Activated CD8-positive, alpha-beta memory T cell treated with anti-CD3 and anti-CD28 coated beads for 4 hours (primary cell): ENCODE measurements at regions not wholly inside any gene's neighbourhood (a gene's known extent, or its start where the extent isn't known, plus 50 kb on each side); places are given as distances from the start of the nearest gene placed in this dataset.

Experiments used
- DNase-seq, 2 donors: peaks; one replicate each; pipeline ENCODE4 v3.0.0-alpha.2; 2020; ENCODE audit warnings: low read depth in 2 of 2

GRCh38 chr22:46054091-46055073 is 77.4 kb upstream of the WNT7B start:
- DNase-seq: no peak

- no peak for DNase-seq
Observed at GRCh38 chr22:46055181-46055875, 78.4 kb upstream of the WNT7B start.

DNA sequence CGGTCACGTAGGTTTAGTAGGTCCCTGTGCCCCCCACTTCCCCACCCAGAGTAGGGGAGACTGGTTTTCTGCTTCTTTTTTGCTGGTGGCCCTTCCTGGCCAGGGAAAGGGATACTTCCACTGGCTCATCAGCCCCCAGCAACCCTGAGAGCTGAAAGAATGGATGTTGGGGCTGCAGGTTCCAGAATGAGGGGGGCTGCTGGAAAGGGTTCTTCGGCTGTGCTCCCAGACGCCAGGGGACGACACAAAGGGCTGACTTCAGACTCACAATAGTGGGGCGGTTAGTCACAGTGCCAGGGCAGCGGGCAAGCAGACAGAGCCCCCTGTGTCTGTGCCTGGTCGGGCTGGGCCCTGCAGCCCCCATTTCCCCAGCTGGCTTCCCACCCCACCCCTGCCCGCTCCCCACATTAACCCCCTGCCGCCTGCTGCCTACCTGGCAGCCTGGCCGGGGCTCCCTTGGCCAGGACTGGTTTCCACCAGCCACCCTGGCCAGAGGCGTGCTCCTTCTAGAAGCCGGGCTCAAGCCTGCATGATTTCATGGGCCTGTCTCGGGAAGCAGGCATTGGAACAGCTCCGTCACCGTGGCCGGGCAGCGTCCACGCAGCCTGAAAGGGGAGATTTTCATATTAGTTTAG is 79.1 kb upstream of the WNT7B start:
- no peak for DNase-seq

DNA sequence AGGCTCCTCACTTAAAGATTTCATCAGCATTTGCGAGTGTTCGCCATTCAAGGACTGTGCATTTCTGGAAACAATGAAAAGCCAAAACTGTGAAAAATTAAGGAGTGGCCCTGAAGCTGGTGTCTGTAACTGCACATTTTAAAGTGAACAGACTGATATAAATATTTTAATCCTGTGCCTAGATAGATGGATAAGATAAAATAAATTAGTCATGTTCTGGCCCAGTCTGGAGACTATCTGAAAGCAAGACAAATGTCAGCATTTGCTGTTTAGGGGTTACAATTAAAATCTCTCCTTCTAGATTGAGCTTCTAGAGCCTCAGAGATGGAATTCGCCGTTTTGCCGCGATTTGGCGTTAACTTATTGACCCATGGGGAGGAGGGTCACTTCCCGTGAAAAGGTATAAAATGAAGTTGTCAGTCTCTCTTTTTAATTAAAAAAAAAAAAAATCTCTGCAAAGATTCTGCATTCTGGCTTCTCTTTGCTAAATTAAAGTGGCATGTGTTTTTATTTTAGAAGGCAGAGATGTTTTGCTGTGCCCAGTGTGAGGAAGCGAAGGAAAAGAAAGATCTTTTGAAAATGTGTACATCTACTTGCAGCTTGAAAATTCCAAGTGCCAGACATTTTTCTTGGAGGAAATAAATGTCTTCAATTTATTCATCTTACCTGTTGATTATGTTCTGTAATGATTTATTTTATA is 79.7 kb upstream of the WNT7B start:
- no peak for DNase-seq

DNA sequence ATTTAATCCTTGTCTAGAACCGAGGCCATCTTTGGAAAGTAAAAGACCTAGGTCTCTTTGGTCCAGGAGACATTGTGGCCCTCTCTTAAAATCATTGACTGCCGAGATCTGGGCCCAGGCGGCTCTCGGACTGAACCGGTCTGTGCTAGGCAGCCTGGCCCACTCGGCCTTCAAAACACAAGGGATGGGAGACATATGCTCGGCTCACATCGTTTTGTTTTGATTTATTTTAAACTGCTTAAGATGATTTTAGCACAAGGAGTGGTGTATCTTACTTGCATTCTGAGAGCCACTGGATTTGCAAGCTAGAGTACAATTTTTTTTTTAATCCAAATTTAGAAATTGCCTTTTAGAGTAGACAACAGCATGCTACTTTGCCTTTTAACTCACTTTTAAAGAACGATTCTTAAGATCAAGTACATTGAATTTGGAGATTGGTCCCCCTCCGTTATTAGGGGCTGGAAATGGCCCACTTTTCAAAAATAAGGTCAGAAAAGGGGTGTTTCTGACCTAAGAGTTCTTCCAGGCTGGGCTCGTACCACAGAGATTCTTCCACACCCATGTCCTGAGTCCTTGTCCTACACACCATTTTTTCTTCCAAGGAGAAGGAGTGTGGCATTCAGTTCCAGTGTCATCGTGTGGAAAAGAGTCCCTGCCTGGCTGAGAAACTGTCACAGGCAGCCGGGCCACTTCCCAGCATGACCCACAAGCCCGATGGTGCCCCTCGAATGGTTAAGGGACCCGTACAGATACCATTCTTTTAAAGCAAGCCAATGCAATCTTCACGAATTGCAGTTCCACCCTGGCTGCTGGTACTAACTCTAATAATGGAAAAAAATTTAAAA is 80.5 kb upstream of the WNT7B start:
- DNase-seq: no peak

- no peak for DNase-seq
Observed at GRCh38 chr22:46058091-46058420, 81.1 kb upstream of the WNT7B start.

DNA sequence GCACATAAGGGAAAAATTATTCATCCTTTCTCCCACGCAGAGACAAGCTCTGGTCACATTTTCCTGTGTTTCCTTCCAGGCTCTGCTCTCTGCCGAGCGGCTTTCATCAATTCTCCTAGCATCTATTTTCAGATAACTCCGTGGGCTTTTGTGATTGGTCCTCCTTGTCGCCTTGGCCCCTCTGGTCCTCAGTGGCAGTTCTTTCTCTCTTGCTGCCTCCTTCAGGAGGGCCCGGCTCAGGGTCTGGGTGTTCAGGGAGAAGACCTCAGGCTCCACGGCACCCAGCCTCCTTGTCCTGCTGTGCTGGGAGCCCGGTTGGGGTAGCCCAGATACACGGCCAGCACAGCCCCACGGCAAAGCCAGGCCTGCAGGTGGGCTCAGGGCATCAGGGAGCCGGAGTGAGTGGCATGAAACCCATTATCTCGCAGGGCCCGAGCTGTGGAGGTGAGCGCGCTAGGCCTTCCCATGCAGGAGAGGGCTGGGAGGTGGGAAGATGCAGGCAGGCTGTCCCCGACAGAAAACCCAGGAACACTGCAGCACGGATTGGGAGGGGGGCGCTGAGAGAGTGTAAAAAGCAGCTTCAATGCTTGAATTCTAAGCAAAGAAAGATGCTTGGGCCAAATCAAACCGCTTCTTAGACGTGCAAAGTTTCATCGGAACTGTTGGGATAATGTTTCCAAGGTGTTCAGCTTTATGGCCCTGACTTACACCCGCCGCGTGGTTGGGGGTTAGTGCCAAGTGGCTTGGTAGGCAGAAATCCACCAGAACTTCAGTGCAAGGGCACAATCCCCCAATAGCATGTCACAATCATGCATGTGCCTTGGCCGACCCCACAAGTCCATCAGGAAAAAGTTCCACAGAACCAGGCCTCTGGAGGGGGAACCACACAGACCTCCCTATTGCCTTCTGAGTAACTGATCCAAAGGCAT is 81.9 kb upstream of the WNT7B start:
- DNase-seq: no peak

DNA sequence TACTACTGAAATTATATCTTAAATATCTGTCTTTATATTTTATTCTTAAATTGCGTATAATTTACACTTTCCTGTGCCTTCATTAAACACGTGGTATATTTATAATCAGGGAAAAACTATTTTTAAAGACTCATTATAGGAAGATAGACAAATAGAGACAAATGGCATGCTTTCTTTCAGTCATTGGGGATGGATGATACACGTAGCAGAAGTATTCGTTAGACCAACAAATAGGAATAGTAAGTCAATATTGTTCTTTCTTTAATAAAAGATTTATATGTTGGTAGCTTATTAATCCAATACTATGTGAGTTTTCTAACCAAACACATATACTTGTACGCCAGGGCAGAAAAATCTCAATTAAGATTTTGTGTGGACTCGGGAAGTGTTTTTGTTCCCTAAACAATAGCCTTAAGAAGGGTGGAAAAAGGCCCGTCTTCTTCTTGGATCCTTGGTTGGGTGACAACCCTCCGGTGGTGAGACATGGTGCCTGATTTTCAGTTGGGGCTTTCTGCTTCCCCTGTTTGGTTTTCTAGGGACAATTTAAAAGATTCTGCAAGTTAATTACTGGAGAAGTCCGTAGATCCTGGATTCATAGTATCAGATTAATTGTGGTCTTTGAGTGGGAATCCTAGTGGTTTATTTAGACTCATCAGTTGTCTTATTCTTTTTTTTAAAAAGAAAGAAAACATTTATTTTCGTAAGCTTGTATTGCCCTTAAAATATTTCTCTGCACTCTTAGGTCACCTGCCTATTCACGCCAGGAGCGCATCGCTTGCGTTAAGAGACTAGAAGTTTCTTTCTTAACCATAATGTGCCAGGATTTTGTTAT is 83.5 kb upstream of the WNT7B start:
- no peak for DNase-seq

DNA sequence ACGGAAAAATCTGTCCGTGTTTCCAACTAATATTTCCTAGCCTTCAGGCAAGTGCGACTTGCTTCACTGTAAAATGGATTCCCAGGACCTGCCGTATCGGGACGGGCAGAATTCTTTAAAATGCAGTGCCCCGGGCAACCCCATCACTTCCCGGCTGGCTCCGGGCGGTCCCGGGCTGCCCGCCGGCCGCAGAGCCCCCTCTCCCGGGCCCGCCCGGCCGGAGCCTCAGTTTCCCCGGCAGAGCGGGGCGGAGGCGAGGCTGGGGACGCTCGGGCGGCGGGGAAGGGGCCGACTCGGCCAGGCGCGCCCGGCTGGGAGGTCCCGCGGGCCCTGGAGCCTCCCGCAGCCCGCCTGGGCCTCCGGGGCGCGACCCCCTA is 84.2 kb upstream of the WNT7B start:
- no peak for DNase-seq

GRCh38 chr22:46061501-46062231 is 84.7 kb upstream of the WNT7B start:
- no peak for DNase-seq

GRCh38 chr22:46062232-46062615 is 85.3 kb upstream of the WNT7B start:
- no peak for DNase-seq

DNA sequence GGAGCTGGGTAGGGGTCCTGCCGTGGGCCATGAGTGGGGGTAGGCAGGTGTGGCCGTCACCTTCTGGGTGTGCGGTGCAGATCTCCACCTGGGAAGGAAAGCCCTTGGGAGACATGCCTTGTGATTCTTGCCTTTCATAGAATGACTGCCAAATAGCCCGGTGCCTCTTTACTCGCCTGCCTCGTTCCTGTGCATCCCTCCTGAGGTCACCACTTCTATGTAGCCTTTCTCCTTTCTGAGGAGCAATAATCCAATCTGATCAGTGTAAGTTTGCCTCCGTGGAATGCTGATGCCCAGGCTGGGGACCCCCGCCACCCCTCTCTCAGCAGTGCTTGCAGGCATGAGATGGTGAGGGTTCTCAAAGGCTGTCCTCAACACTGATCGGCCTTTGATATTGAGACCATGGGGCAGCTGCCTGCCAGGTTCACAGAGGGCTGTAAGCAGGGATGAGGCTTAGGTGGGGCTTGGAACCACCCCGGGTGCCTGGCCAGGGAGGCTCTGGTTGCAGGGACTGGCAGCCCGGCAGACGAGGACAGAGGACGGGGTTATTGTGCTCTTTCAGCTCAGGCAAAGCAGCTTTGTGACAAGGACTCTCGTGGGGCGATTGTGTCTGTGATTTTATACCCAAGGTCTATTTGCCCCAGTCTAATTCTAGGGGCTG is 86.1 kb upstream of the WNT7B start:
- no peak for DNase-seq

DNA sequence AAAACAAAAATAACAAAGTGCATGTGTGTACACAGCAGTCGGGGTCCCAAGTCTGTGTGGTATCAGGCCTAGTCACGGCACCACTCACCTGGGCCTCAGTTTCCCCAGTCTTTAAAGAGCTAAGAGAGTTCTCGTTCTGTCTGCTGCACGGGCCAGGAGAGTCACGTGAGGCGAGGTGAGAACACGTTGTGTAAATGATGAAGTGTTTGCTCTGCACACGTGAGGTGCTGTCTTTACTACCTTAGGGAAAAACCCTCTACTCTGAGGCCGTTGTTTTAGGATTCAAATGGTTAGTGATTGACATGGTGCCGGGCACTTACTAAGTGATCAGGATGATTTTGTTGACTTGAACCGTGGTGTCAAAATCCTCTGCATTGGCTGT is 86.5 kb upstream of the PPARA start:
- no peak for DNase-seq

DNA sequence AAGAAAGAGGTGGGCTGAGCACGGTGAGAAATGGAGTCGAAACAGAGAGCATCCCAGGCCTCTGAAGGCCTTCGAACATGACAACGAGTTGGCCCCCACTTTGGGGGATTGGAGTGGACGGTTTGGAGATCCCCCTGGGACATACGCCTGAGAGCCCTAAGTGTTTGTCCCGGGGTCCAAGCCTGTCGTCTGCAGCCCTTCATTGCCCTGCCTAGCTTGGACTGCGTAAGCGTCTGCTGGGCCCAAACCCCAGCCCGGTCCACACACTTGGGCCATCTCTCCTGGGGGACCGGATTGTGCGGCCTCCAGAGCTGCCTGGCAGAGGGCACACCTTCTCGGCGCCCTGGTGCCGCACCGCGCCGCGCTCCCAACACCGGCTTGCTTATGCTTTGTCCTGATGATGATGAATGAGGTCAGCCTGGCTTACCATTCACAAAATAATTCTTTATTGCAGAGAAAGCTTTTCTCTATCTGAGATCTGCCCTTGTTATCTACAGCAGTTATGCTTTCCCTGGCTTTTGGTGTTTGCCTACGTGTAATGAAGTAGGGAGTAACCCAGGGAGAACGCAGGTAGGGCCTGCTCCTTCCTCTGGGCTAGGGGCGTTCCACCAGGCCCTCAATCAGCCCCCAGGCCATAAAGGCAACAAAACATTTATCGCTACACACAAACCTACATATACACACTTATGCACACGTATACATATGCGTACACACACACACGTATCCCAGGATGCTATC is 85.9 kb upstream of the PPARA start:
- no peak for DNase-seq

DNA sequence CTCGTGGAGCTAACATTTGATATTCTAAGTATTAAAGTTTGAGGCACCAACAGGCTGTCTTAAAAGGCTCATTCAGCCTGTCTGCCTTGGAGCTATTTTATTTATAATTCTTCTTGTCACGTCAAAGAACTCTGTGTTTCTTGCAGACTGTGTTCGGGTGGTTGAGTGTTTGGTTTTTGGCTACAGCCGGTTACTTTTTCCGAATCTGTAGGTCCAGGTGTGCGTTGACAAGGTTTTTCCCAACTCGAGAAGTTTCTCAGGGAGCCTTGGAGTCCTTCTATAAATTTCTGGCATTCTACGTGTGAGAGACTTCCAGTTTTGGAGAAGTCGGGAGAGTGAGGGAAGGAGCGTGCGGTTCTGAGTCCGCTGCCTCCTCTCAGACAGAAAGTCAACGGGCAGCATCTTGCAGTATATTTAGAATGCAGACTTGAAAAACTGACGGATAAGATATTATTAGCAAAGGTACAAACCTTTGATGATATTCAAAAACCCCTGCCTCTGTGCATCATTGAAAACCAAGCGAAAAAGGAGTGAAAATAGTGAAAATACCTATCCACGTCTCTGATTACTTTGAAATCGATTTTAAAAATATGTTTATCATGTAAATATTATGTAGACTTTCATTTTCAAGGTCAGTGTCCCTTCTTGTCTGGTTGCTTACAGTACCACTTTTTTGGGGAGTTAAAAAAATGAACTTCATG is 85.2 kb upstream of the PPARA start:
- DNase-seq: no peak

GRCh38 chr22:46065691-46066454 is 84.5 kb upstream of the PPARA start:
- DNase-seq: no peak
